SK-N-SH treated with all-trans-retinoic acid at 6 μM for 48 hours (cell line): ENCODE measurements at regions not wholly inside any gene's neighbourhood (a gene's known extent, or its start where the extent isn't known, plus 50 kb on each side); places are given as distances from the start of the nearest gene placed in this dataset.

Experiments
- ATAC-seq: fragments of 200-7000 bp; cut with Tn5 transposase; 3 replicates; pipeline ENCODE4 v1.9.1; 2020; ENCODE audit warnings: mild to moderate bottlenecking, moderate library complexity
- ARNTL ChIP-seq: fragments of 450-650 bp; formaldehyde crosslinking; IDR thresholded peaks from 2 replicates; pipeline ENCODE4 v1.5.0; 2020; ENCODE audit warnings: low read depth, mild to moderate bottlenecking, moderate library complexity, borderline replicate concordance
- CREB5 ChIP-seq: fragments of 250-450 bp; sonication (Bioruptor Pico); IDR thresholded peaks from 2 replicates; pipeline ENCODE4 v1.5.1; 2020; ENCODE audit warnings: low read depth, mild to moderate bottlenecking, moderate library complexity
- ESRRG ChIP-seq: fragments of 250-450 bp; sonication (Bioruptor Pico); IDR thresholded peaks from 2 replicates; pipeline ENCODE4 v1.6.1; 2021; ENCODE audit warnings: mild to moderate bottlenecking
- GLIS3 ChIP-seq: fragments of 250-450 bp; sonication (Bioruptor Pico); IDR thresholded peaks from 2 replicates; pipeline ENCODE4 v1.5.0; 2020; ENCODE audit warnings: mild to moderate bottlenecking, moderate library complexity
- ISL1 ChIP-seq: fragments of 250-450 bp; sonication (Bioruptor Pico); IDR thresholded peaks from 2 replicates; pipeline ENCODE4 v2.1.2; 2022; ENCODE audit warnings: mild to moderate bottlenecking, moderate library complexity
- OSR1 ChIP-seq: fragments of 250-450 bp; sonication (Bioruptor Pico); IDR thresholded peaks from 2 replicates; pipeline ENCODE4 v1.8.0; 2022; ENCODE audit warnings: moderate library complexity, mild to moderate bottlenecking, inconsistent platforms
- POU6F1 ChIP-seq: fragments of 250-450 bp; sonication (Bioruptor Pico); IDR thresholded peaks from 2 replicates; pipeline ENCODE4 v1.8.0; 2021; ENCODE audit warnings: low read depth, mild to moderate bottlenecking, moderate library complexity, borderline replicate concordance
- PPARA ChIP-seq: fragments of 250-450 bp; sonication (Bioruptor Pico); IDR thresholded peaks from 2 replicates; pipeline ENCODE4 v1.5.0; 2020; ENCODE audit warnings: mild to moderate bottlenecking, borderline replicate concordance
- SNAI2 ChIP-seq: fragments of 250-450 bp; sonication (Bioruptor Pico); IDR thresholded peaks from 2 replicates; pipeline ENCODE4 v1.5.0; 2020; ENCODE audit warnings: mild to moderate bottlenecking, moderate library complexity
- TCF4 ChIP-seq: fragments of 250-450 bp; sonication (Bioruptor Pico); IDR thresholded peaks from 2 replicates; pipeline ENCODE4 v1.8.0; 2021; ENCODE audit warnings: mild to moderate bottlenecking, moderate library complexity, borderline replicate concordance
- TSHZ2 ChIP-seq: fragments of 250-450 bp; sonication (Bioruptor Pico); IDR thresholded peaks from 2 replicates; pipeline ENCODE4 v1.5.0; 2020; ENCODE audit warnings: mild to moderate bottlenecking, moderate library complexity
- ZC3H10 ChIP-seq: fragments of 250-450 bp; sonication (Bioruptor Pico); IDR thresholded peaks from 2 replicates; pipeline ENCODE4 v1.5.1; 2021; ENCODE audit warnings: mild to moderate bottlenecking, moderate library complexity
- ZFP3 ChIP-seq: fragments of 250-450 bp; sonication (Bioruptor Pico); IDR thresholded peaks from 2 replicates; pipeline ENCODE4 v1.5.0; 2020; ENCODE audit warnings: mild to moderate bottlenecking, moderate library complexity
- ZFP30 ChIP-seq: fragments of 450-650 bp; formaldehyde crosslinking; IDR thresholded peaks from 2 replicates; pipeline ENCODE4 v1.5.0; 2022; ENCODE audit warnings: mild to moderate bottlenecking, moderate library complexity
- ZNF565 ChIP-seq: fragments of 450-650 bp; formaldehyde crosslinking; conservative IDR thresholded peaks from 2 replicates; pipeline ENCODE4 v1.5.0; 2020; ENCODE audit warnings: low read depth, mild to moderate bottlenecking, moderate library complexity
- ZNF70 ChIP-seq: fragments of 450-650 bp; formaldehyde crosslinking; IDR thresholded peaks from 2 replicates; pipeline ENCODE4 v1.5.0; 2020; ENCODE audit warnings: mild to moderate bottlenecking, moderate library complexity
- ZNF8 ChIP-seq: fragments of 450-650 bp; formaldehyde crosslinking; IDR thresholded peaks from 2 replicates; pipeline ENCODE4 v1.5.0; 2020; ENCODE audit warnings: mild to moderate bottlenecking, moderate library complexity

- no peak for ATAC-seq
- TF ChIP-seq TCF4 (CRISPR knock-in tag) = no peak
- TF ChIP-seq, all 23 proteins: peak for 0
Observed at GRCh38 chr17:63163158-63163520, 197.1 kb downstream of the TANC2 start.

- TF ChIP-seq ARNTL (no peak), POU6F1 (CRISPR knock-in tag) (no peak), ZNF70 (CRISPR knock-in tag) (no peak), TSHZ2 (CRISPR knock-in tag) (no peak), ZFP30 (no peak), ESRRG (no peak), TCF4 (CRISPR knock-in tag) (no peak), OSR1 (no peak), PPARA (CRISPR knock-in tag) (no peak), SNAI2 (CRISPR knock-in tag) (no peak), GLIS3 (no peak)
- no peak for ATAC-seq
Observed at GRCh38 chr17:63165400-63165799, 199.4 kb downstream of the TANC2 start.

- no peak for TF ChIP-seq GLIS3
- TF ChIP-seq ZFP3 (CRISPR knock-in tag) = no peak
- no peak for TF ChIP-seq ZNF8 (CRISPR knock-in tag)
- no peak for TF ChIP-seq POU6F1 (CRISPR knock-in tag)
- no peak for TF ChIP-seq ZFP30
- TF ChIP-seq ZNF565 (CRISPR knock-in tag) = no peak
- TF ChIP-seq PPARA (CRISPR knock-in tag) = no peak
- TF ChIP-seq CREB5 = no peak
- no peak for TF ChIP-seq ZC3H10 (CRISPR knock-in tag)
- no peak for ATAC-seq
Observed at GRCh38 chr17:63170795-63171194, 204.8 kb downstream of the TANC2 start.

GRCh38 chr17:63171428-63172393, 205.7 kb downstream of the TANC2 start:
- ATAC-seq = peak; percentile 68
- peak; percentile 90 for TF ChIP-seq ISL1 (CRISPR knock-in tag)
- no peak for TF ChIP-seq OSR1

GRCh38 chr17:63173450-63173849, 207.4 kb downstream of the TANC2 start:
- no peak for ATAC-seq
- TF ChIP-seq GLIS3 (no peak), ZC3H10 (CRISPR knock-in tag) (no peak), CREB5 (no peak), ISL1 (CRISPR knock-in tag) (no peak)
